ENCODE measurements at regions not wholly inside any gene's neighbourhood (a gene's known extent, or its start where the extent isn't known, plus 50 kb on each side); places are given as distances from the start of the nearest gene placed in this dataset.

DNA sequence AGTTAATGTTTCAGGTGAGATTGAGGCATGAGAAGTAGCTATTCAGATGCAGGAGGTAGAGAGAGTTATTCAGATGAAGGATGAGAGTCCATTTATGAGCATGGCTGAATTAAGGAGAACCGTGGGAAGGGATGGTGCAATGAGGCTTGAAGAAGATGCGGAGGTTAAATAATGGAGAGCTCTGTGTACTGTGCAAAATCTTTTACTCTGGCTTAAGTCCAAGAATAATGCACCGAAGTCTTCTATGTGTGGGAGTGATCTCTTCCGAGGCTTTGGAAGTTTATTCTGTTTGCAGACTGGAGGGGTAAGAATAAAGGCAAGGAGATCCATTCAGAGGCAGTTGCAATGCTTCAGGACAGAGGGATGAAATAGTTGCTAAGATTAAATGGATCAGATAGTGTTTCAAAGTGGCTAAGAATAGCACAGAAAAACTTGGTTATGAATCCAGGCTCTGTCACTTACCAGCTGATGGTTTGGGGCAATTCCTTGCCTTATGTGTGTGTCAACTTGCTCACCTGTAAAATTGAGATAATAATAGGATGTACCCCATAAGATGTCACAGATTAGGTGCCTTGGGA is 467.1 kb downstream of the HDGFL1 start:
- H3K27ac Mint-ChIP-seq, result no peak overlapping the region
- TF ChIP-seq, protein P1, sequence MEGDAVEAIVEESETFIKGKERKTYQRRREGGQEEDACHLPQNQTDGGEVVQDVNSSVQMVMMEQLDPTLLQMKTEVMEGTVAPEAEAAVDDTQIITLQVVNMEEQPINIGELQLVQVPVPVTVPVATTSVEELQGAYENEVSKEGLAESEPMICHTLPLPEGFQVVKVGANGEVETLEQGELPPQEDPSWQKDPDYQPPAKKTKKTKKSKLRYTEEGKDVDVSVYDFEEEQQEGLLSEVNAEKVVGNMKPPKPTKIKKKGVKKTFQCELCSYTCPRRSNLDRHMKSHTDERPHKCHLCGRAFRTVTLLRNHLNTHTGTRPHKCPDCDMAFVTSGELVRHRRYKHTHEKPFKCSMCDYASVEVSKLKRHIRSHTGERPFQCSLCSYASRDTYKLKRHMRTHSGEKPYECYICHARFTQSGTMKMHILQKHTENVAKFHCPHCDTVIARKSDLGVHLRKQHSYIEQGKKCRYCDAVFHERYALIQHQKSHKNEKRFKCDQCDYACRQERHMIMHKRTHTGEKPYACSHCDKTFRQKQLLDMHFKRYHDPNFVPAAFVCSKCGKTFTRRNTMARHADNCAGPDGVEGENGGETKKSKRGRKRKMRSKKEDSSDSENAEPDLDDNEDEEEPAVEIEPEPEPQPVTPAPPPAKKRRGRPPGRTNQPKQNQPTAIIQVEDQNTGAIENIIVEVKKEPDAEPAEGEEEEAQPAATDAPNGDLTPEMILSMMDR (IDR thresholded peaks at IDR 0.05), result no peak
- H3K4me3 Mint-ChIP-seq, result no peak overlapping the region
- no peaks in the 10 kb centered on the region for H3K9me3 Mint-ChIP-seq
- H3K36me3 Mint-ChIP-seq (ENCODE audit: low read depth), result no peaks in the 10 kb centered on the region
- H3K27me3 Mint-ChIP-seq (ENCODE audit: low read depth, poor library complexity), result peaks cover 4% of the 10 kb centered on the region
- H3K4me1 Mint-ChIP-seq, result no peaks in the 10 kb centered on the region
- DNase-seq, result no peak

DNA sequence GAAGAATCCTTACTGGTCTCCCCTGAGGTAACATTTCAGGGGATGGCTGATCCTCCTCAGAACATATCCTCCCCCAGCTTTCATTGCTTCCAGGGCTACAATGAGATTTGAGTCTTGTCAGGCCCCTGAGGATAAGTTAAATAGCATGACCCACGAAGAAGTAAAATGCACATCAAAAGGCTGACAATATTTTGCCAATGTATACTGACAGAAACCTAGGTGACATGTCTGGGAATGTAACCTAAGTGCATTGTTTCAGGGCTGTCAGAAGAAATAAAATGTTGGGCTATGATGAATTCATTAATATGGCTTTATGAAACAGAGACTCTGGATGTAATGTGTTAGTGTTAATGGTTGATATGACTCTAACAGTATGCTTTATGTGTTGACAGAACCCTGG is 471.5 kb downstream of the HDGFL1 start:
- Mint-ChIP-seq H3K9me3 (no peaks in the 10 kb centered on the region), H3K4me3 (no peak overlapping the region), H3K27me3 (ENCODE audit: low read depth, poor library complexity) (peaks cover 9% of the 10 kb centered on the region), H3K4me1 (no peaks in the 10 kb centered on the region), H3K27ac (no peak overlapping the region), H3K36me3 (ENCODE audit: low read depth) (no peaks in the 10 kb centered on the region)
- TF ChIP-seq, protein P1 (IDR thresholded peaks at IDR 0.05), result no peak
- DNase-seq, result no peak

DNA sequence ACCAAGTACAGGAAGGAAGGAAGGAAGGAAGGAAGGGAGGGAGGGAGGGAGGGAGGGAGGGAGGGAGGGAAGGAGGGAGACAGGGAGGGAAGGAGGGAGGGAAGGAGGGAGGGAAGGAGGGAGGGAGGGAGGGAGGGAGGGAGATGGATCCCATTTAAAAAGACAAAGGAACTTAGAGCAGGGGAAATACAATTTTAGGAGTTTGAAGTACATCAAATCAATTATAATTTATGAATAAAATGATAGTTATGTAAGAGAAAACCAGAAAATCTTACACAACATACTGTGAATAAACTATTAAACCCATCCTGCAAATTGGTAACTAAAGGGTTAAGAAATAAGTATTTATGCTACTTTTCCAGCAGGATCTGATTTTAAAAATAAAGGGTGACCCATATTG is 475.9 kb downstream of the HDGFL1 start:
- Mint-ChIP-seq H3K27me3 (ENCODE audit: low read depth, poor library complexity) (peaks cover 9% of the 10 kb centered on the region), H3K9me3 (peaks cover 4% of the 10 kb centered on the region), H3K27ac (no peak overlapping the region), H3K4me1 (no peaks in the 10 kb centered on the region), H3K36me3 (ENCODE audit: low read depth) (no peaks in the 10 kb centered on the region), H3K4me3 (no peak overlapping the region)
- DNase-seq, result no peak
- TF ChIP-seq, protein P1 (IDR thresholded peaks at IDR 0.05), result no peak

DNA sequence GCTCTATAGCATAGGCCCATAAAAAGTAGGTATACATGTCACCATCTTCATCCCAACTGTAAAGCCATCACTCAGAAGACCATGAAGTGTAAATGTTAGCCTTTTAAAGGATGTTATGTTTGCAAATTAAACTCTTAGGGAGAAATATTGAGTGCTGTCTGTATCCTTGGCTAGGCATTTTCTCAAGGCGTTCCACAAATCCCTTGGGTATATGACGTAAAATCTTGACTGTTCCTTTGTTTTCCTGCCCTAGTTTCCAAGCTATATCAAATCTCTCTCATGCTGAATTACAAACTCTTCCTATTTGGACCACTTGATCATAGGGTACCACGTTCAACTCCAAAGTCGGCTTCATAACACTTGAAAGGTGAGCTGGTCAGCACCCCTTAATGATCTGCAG is 486.2 kb downstream of the HDGFL1 start:
- H3K4me3 Mint-ChIP-seq, result no peak overlapping the region
- H3K27ac Mint-ChIP-seq, result no peak overlapping the region
- no peak for DNase-seq
- TF ChIP-seq, protein P1 (IDR thresholded peaks at IDR 0.05), result no peak
- peaks cover 36% of the 10 kb centered on the region for H3K9me3 Mint-ChIP-seq
- H3K4me1 Mint-ChIP-seq, result no peaks in the 10 kb centered on the region
- H3K27me3 Mint-ChIP-seq (ENCODE audit: low read depth, poor library complexity), result no peaks in the 10 kb centered on the region
- H3K36me3 Mint-ChIP-seq (ENCODE audit: low read depth), result peaks cover 5% of the 10 kb centered on the region

DNA sequence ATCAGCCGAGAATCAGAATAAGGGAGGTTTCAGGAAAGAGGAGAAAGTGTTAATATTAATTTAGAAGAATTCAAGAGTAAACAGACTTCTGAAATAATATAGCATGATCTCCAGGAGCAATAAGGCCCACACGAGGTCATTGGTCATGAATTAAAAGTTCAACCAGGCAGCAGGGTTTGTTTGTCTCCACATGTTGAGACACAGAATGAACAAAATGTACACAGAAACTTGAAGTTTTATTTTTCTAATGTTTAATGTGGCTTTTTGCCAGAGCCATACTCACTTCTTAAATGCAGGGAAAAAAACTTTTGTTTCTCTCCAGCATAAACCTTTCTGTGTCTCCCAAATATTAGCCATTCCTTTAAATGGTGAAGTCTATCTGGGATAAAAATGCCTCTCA is 504.5 kb downstream of the HDGFL1 start:
- Mint-ChIP-seq H3K9me3 (peaks cover 40% of the 10 kb centered on the region), H3K4me1 (no peaks in the 10 kb centered on the region), H3K36me3 (ENCODE audit: low read depth) (no peaks in the 10 kb centered on the region), H3K27me3 (ENCODE audit: low read depth, poor library complexity) (no peaks in the 10 kb centered on the region), H3K27ac (no peak overlapping the region), H3K4me3 (no peak overlapping the region)
- TF ChIP-seq, protein P1 (IDR thresholded peaks at IDR 0.05), result no peak
- no peak for DNase-seq

GRCh38 chr6:23077772-23078171 is 508.4 kb downstream of the HDGFL1 start:
- Mint-ChIP-seq H3K36me3 (ENCODE audit: low read depth) (no peaks in the 10 kb centered on the region), H3K27me3 (ENCODE audit: low read depth, poor library complexity) (no peaks in the 10 kb centered on the region), H3K27ac (no peak overlapping the region), H3K9me3 (peaks cover 21% of the 10 kb centered on the region), H3K4me1 (no peaks in the 10 kb centered on the region), H3K4me3 (no peak overlapping the region)
- TF ChIP-seq, protein P1 (IDR thresholded peaks at IDR 0.05), result no peak
- no peak for DNase-seq

Measured in nephron progenitor cell (in vitro differentiated cells).